GM23248 (cell line): ENCODE measurements at regions not wholly inside any gene's neighbourhood (a gene's known extent, or its start where the extent isn't known, plus 50 kb on each side); places are given as distances from the start of the nearest gene placed in this dataset.

Experiments
- EZH2 ChIP-seq: fragments of 200-600 bp; sonication (generic); IDR thresholded peaks from 2 replicates; pipeline ENCODE4 v1.6.1; 2018; ENCODE audit warnings: antibody characterized with exemption, mild to moderate bottlenecking; ENCODE audit not compliant: insufficient read depth, poor library complexity, severe bottlenecking
- EZH2phosphoT487 ChIP-seq: fragments of 200-600 bp; sonication (generic); IDR thresholded peaks from 2 replicates; pipeline ENCODE4 v1.6.1; 2018; ENCODE audit warnings: antibody characterized with exemption, moderate library complexity, mild to moderate bottlenecking, low read depth; ENCODE audit not compliant: insufficient read depth

- TF ChIP-seq EZH2phosphoT487: no peak
- TF ChIP-seq EZH2: no peak
These were observed 1239.2 kb downstream of the FAM181B start for GRCh38 chr11:81494431-81494830.
